ENCODE measurements at regions not wholly inside any gene's neighbourhood (a gene's known extent, or its start where the extent isn't known, plus 50 kb on each side); places are given as distances from the start of the nearest gene placed in this dataset.

DNA sequence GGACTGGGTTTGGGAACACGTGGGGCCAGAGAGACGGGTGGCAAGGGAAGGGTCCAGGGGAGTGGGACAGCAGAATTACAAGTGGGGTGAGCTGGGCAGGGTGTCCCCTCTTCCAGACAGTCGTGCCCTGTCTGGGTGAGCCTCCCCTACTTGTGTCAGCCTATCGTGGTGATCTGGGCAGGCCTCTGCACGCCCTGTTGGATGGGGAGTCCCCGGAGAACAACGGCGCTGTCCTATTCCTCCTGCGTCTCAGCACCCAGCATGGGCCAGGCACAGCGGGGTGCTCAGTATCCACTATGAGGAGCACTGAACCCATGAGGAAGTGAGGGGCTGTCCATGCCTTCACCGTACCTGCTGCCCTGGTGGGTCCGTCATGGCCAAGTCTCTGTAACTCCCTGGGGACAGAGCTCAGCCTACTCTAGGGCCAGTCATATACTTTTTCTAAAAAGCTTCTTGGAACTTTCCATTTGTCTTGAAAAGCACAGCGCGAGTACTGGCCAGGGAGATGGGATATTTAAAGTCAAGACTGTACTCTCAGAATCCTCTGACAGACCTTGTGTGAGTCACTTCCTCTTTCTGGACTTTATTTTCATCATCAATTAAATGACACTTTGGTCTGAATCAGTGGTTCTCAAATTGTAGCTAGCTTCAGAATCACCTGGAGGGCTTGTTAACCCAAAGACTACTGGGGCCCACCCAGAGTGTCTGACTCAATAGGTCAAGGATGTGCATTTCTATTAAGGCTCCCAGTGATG is 81.7 kb upstream of the NECTIN1 start:
- POLR2A ChIA-PET: no interaction called here
- Histone ChIP-seq H3K4me3 (no peak overlapping the region), H3K4me1 (replicated peaks in 1 of 2; ENCODE audit: control insufficient read depth in 2 of 2, insufficient read depth in 2 of 2, low read length in 2 of 2) (no peaks in the 10 kb centered on the region; a peak in 1 of 5 replicates), H4K20me1 (replicated peaks; ENCODE audit: control insufficient read depth, insufficient read depth, low read length) (0 out of 2 replicates have a peak, but pooled peaks cover 3% of the 10 kb centered on the region), H3K27me3 (ENCODE audit: control insufficient read depth in 2 of 2, insufficient read depth in 2 of 2, low read length in 2 of 2) (peaks cover 0 to 30% of the 10 kb centered on the region in 2 experiments; a peak in 3 of 5 replicates), H2AFZ (ENCODE audit: low read depth, low read length) (no peak overlapping the region), H3K4me2 (ENCODE audit: insufficient read depth, low read length) (no peak overlapping the region), H3K79me2 (ENCODE audit: control insufficient read depth, insufficient read depth, low read length) (no peaks in the 10 kb centered on the region), H3K36me3 (ENCODE audit: control insufficient read depth, insufficient read depth, low read length) (no peaks in the 10 kb centered on the region), H3K9me1 (ENCODE audit: control insufficient read depth, insufficient read depth, low read length) (no peaks in the 10 kb centered on the region), H3K9ac (ENCODE audit: insufficient read depth in 1 of 2, low read depth in 2 of 2, low read length in 2 of 2) (peak overlapping the region in 1 of 2 experiments; percentile 17; a peak in 1 of 4 replicates), H3K27ac (ENCODE audit: extremely low read depth, low read depth, low read length) (no peak overlapping the region), H3K9me3 (replicated peaks; ENCODE audit: control insufficient read depth, insufficient read depth, low read depth, low read length) (no peaks in the 10 kb centered on the region)
- DNase-seq (ENCODE audit: extremely low read depth in 1 of 4, low spot score in 3 of 4): no peak
- no peak for ATAC-seq
- in situ Hi-C loops (cut with MboI) (no loop called here), intact Hi-C loops (cut with micrococcal nuclease) (no loop called here)
- no peak for FAIRE-seq
- CTCF ChIA-PET (ENCODE audit: low intra/inter-chr PET ratio): no interaction called here
- 1% methylated on average over 12 of the region's 14 CpGs for WGBS (ENCODE audit: insufficient coverage, low coverage, missing lambda C conversion rate)
- TF ChIP-seq KDM4B (IDR thresholded peaks at IDR 0.05; ENCODE audit: borderline replicate concordance in 2 of 2, low read depth in 1 of 2): no peak
- peak; percentile 93 for TF ChIP-seq SPI1 (IDR thresholded peaks at IDR 0.05; ENCODE audit: borderline replicate concordance, low read depth, low read length)
- no peak for TF ChIP-seq NONO (IDR thresholded peaks at IDR 0.05; ENCODE audit: low read depth in 2 of 2, low read length in 1 of 2)
- BruUV-seq (replicated peaks): no TSS peak

GRCh38 chr11:119809346-119809745 is 80.3 kb upstream of the NECTIN1 start:
- intact Hi-C loops (cut with micrococcal nuclease): no loop called here
- FAIRE-seq (no peak), DNase-seq (ENCODE audit: extremely low read depth in 1 of 4, low spot score in 3 of 4) (no peak), ATAC-seq (no peak)
- Histone ChIP-seq H2AFZ (ENCODE audit: low read depth, low read length) (no peak overlapping the region), H3K4me2 (ENCODE audit: insufficient read depth, low read length) (no peak overlapping the region), H3K9me3 (replicated peaks; ENCODE audit: control insufficient read depth, insufficient read depth, low read depth, low read length) (no peaks in the 10 kb centered on the region), H3K9me1 (ENCODE audit: control insufficient read depth, insufficient read depth, low read length) (no peaks in the 10 kb centered on the region), H3K4me1 (replicated peaks in 1 of 2; ENCODE audit: control insufficient read depth in 2 of 2, insufficient read depth in 2 of 2, low read length in 2 of 2) (no peaks in the 10 kb centered on the region; a peak in 1 of 5 replicates), H3K27ac (ENCODE audit: extremely low read depth, low read depth, low read length) (no peak overlapping the region), H4K20me1 (replicated peaks; ENCODE audit: control insufficient read depth, insufficient read depth, low read length) (0 out of 2 replicates have a peak, but pooled peaks cover 3% of the 10 kb centered on the region), H3K4me3 (no peak overlapping the region), H3K79me2 (ENCODE audit: control insufficient read depth, insufficient read depth, low read length) (no peaks in the 10 kb centered on the region), H3K9ac (ENCODE audit: insufficient read depth in 1 of 2, low read depth in 2 of 2, low read length in 2 of 2) (no peak overlapping the region), H3K27me3 (ENCODE audit: control insufficient read depth in 2 of 2, insufficient read depth in 2 of 2, low read length in 2 of 2) (peaks cover 0 to 42% of the 10 kb centered on the region in 2 experiments; a peak in 3 of 5 replicates), H3K36me3 (ENCODE audit: control insufficient read depth, insufficient read depth, low read length) (no peaks in the 10 kb centered on the region)
- WGBS (ENCODE audit: insufficient coverage, low coverage, missing lambda C conversion rate): 3% methylated on average over 7 of the region's 7 CpGs
- POLR2A ChIA-PET: no interaction called here
- no TSS peak for BruUV-seq (replicated peaks)
- CTCF ChIA-PET (ENCODE audit: low intra/inter-chr PET ratio): no interaction called here
- TF ChIP-seq POLR2H (tag; IDR thresholded peaks at IDR 0.05; ENCODE audit: low read depth): no peak
- no peak for TF ChIP-seq CREB1 (IDR thresholded peaks at IDR 0.05)
- no peak for TF ChIP-seq CREB1 (CRISPR knock-in tag; IDR thresholded peaks at IDR 0.05)
- TF ChIP-seq CHD2 (IDR thresholded peaks at IDR 0.05; ENCODE audit: low read depth, low read length): no peak
- no peak for TF ChIP-seq LCOR (CRISPR knock-in tag; IDR thresholded peaks at IDR 0.05)
- TF ChIP-seq MLLT1 (IDR thresholded peaks at IDR 0.05): no peak
- TF ChIP-seq RBM25 (IDR thresholded peaks at IDR 0.05; ENCODE audit: low read depth, low read length, severe bottlenecking): no peak
- TF ChIP-seq, protein P1, sequence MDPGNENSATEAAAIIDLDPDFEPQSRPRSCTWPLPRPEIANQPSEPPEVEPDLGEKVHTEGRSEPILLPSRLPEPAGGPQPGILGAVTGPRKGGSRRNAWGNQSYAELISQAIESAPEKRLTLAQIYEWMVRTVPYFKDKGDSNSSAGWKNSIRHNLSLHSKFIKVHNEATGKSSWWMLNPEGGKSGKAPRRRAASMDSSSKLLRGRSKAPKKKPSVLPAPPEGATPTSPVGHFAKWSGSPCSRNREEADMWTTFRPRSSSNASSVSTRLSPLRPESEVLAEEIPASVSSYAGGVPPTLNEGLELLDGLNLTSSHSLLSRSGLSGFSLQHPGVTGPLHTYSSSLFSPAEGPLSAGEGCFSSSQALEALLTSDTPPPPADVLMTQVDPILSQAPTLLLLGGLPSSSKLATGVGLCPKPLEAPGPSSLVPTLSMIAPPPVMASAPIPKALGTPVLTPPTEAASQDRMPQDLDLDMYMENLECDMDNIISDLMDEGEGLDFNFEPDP (CRISPR knock-in tag; IDR thresholded peaks at IDR 0.05): no peak
- in situ Hi-C loops (cut with MboI): no loop called here

All from K562 (cell line).